Brain microvascular endothelial cell (primary cell): ENCODE measurements at regions not wholly inside any gene's neighbourhood (a gene's known extent, or its start where the extent isn't known, plus 50 kb on each side); places are given as distances from the start of the nearest gene placed in this dataset.

Experiments
- DNase-seq: peaks from one replicate; pipeline ENCODE4 v3.0.0-alpha.2; 2020
- H3K27ac ChIP-seq: fragments of 250-450 bp; sonication (Bioruptor Pico); 2 replicates; pipeline ENCODE4 v1.5.1; 2020; ENCODE audit warnings: mild to moderate bottlenecking, moderate library complexity
- H3K27me3 ChIP-seq: fragments of 250-450 bp; sonication (Bioruptor Pico); replicated peaks from 2 replicates; pipeline ENCODE4 v1.5.1; 2020; ENCODE audit warnings: mild to moderate bottlenecking
- H3K36me3 ChIP-seq: fragments of 250-450 bp; sonication (Bioruptor Pico); replicated peaks from 2 replicates; pipeline ENCODE4 v1.5.1; 2020; ENCODE audit warnings: mild to moderate bottlenecking
- H3K4me3 ChIP-seq: 2 replicates; pipeline ENCODE4 v1.5.1; 2011; ENCODE audit warnings: low read depth, mild to moderate bottlenecking, control low read depth, low read length, moderate library complexity
- in situ Hi-C: cut with HindIII; loops from 2 replicates; pipeline ENCODE4 v1.10.0; 2017; ENCODE audit warnings: low sequenced_read_pairs, low pct_ligation_motif_present
- TF ChIP-seq, protein P1 (sequence below): IDR thresholded peaks from 2 replicates; pipeline ENCODE4 v1.5.1; 2011; ENCODE audit warnings: low read depth, mild to moderate bottlenecking, moderate library complexity, low read length, control low read depth, inconsistent platforms; ENCODE audit errors: missing control alignments

DNA sequence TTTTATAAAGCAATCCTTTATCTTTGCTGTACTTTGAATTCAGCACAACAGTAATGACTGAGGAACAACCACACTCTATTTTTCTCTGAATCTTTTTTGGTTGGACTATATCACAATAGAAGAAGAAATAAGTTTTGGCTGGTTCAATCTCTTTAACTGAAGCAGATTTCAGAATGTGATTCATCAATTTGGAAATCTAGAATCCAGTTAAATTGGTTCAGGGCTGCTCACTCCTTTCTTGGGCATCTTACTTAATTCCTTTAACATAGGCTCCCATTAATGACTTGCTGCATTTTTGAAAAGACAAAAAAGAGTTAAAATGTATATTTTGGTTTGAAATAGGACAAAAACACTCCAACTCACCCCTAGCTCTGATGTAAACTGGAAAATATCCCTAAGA is 688.3 kb upstream of the NECTIN3 start:
- TF ChIP-seq, protein P1, sequence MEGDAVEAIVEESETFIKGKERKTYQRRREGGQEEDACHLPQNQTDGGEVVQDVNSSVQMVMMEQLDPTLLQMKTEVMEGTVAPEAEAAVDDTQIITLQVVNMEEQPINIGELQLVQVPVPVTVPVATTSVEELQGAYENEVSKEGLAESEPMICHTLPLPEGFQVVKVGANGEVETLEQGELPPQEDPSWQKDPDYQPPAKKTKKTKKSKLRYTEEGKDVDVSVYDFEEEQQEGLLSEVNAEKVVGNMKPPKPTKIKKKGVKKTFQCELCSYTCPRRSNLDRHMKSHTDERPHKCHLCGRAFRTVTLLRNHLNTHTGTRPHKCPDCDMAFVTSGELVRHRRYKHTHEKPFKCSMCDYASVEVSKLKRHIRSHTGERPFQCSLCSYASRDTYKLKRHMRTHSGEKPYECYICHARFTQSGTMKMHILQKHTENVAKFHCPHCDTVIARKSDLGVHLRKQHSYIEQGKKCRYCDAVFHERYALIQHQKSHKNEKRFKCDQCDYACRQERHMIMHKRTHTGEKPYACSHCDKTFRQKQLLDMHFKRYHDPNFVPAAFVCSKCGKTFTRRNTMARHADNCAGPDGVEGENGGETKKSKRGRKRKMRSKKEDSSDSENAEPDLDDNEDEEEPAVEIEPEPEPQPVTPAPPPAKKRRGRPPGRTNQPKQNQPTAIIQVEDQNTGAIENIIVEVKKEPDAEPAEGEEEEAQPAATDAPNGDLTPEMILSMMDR: no peak

DNA sequence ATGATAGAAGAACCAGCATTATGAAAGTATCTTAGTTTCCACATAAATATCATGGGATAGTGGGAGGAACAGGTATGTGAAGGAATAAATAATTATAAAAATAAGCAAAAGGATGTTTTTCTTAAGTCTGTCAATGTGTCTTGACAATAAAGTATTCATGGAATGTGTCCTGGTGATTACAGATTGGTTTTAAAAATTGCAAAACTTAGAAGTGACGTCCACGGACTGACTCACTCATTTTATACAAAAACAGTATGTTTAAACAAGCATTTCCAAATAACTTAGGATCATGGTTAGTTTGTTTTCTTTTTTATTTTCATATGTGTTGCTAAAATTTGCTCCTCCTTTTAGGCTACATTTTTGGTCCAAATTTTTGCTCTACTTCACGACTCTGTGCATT is 687.0 kb upstream of the NECTIN3 start:
- H3K27me3 ChIP-seq: no peaks in the 10 kb centered on the region
- H3K4me3 ChIP-seq: no peak overlapping the region
- TF ChIP-seq, protein P1: no peak
- peak; percentile 50 for DNase-seq
- in situ Hi-C loops: no loop called here
- H3K27ac ChIP-seq: no peak overlapping the region
- H3K36me3 ChIP-seq: no peaks in the 10 kb centered on the region

More for the DNA sequence above, 688.3 kb upstream of the NECTIN3 start:
- Histone ChIP-seq H3K36me3 (no peaks in the 10 kb centered on the region), H3K4me3 (no peak overlapping the region), H3K27ac (no peak overlapping the region), H3K27me3 (no peaks in the 10 kb centered on the region)
- in situ Hi-C loops: no loop called here
- DNase-seq: no peak

DNA sequence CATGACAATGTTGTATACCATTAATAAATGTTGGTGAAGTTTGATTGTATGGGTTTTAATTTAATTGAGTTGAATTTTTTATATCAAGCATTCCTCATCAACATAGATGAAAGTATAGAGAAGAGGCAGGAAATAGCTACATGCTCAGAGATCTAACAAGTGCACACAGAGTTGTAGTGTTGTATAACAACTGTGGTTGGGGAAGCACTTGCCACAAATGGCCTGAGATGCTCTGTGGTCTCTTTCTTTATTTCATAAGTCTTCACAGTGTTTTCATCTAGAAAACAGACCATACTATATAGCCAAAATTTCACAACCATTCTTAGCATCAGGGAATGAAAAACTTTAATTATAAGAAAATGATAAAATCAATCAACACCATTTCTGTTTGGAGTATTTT is 682.6 kb upstream of the NECTIN3 start:
- in situ Hi-C loops: no loop called here
- DNase-seq: no peak
- Histone ChIP-seq H3K4me3 (no peak overlapping the region), H3K27ac (no peak overlapping the region), H3K27me3 (no peaks in the 10 kb centered on the region), H3K36me3 (no peaks in the 10 kb centered on the region)
- TF ChIP-seq, protein P1: no peak

DNA sequence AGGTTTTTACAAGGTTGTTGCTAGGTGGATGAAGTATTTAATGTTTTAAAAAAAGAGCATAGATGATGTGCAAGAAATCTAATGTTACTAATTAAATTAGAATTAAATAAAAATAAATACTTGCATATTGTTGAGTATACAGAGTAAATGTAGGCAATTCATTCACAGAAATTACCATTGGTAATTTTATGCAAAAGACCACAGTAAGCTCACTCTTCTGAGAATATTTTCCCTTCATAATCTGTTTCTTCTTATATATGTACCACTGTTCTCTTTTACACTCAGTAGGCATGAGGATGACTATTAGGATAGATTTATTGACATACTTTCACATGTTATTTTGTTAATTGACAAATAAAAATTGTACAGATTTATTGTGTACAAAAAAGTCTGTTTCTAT is 681.2 kb upstream of the NECTIN3 start:
- Histone ChIP-seq H3K36me3 (no peaks in the 10 kb centered on the region), H3K27me3 (no peaks in the 10 kb centered on the region), H3K4me3 (no peak overlapping the region), H3K27ac (no peak overlapping the region)
- in situ Hi-C loops: no loop called here
- no peak for DNase-seq
- TF ChIP-seq, protein P1: no peak

DNA sequence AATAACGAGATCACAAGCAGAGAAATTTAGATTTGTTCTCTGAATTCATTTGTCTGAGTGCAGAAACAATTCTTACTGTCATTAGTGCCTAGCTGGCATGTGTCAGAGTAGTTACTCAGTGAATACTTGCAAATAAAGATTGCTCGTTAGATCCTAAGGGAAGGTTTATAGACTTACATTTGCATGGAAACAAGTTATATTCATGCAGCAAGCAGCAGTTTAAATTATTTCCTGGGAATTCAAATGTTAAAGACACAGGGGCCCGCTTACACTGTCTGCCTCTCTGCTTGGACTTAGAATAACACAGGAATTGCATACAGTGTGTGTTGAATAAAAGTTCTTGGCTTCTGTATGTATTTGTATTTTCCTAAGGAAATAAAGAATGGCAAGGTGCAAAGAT is 680.6 kb upstream of the NECTIN3 start:
- TF ChIP-seq, protein P1: no peak
- no peak overlapping the region for H3K4me3 ChIP-seq
- in situ Hi-C loops: no loop called here
- H3K27ac ChIP-seq: no peak overlapping the region
- no peak for DNase-seq
- H3K36me3 ChIP-seq: no peaks in the 10 kb centered on the region
- H3K27me3 ChIP-seq: no peaks in the 10 kb centered on the region

DNA sequence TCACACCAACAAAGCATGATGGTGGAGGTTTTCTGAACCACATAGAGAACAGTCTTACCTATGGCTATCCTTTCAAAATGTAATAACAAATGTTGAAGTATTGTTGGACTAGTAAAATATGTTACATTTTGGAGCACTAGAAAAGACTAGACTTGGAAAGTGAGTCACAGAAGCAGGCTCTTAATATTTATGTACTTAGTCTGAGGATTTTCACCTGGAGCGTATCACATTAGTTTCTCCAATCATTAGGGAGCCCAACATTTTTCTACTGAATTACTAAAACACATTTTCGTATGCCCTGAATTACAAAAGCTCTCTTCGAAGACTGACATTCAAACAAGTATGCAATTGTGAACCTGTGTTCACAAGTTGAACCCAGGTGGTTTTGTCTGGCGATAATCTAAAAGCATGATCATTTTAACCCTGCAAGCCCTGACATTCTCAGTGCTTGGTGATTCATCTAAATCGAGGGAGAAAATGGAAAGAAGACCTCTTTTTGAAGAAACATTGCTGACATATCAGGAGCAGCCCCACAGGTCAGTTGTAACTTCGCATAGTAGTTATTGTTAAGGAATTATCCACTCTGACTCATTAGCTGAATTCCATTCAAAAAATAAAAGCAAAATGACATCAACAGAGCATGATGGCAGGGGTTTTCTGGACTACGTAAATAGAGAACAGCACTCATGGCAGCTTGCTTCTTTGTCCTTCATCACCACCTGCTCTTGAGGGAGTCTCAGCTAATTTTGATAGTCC is 679.8 kb upstream of the NECTIN3 start:
- no peaks in the 10 kb centered on the region for H3K36me3 ChIP-seq
- DNase-seq: peak; percentile 34
- H3K4me3 ChIP-seq: no peak overlapping the region
- in situ Hi-C loops: no loop called here
- no peak overlapping the region for H3K27ac ChIP-seq
- H3K27me3 ChIP-seq: no peaks in the 10 kb centered on the region
- TF ChIP-seq, protein P1: no peak
